CD4-positive, alpha-beta T cell treated with Interleukin-4 for 4 hours (primary cell): ENCODE measurements at regions not wholly inside any gene's neighbourhood (a gene's known extent, or its start where the extent isn't known, plus 50 kb on each side); places are given as distances from the start of the nearest gene placed in this dataset.

Source experiments
- DNase-seq: peaks from one replicate; pipeline ENCODE4 v3.0.0-alpha.2; 2020

GRCh38 chr2:144240656-144241339 is 279.1 kb downstream of the ZEB2 start:
- no peak for DNase-seq

GRCh38 chr2:144239726-144240125 is 280.2 kb downstream of the ZEB2 start:
- no peak for DNase-seq

GRCh38 chr2:144239306-144239705 is 280.6 kb downstream of the ZEB2 start:
- DNase-seq = no peak

- DNase-seq = no peak
Observed at GRCh38 chr2:144237830-144238627, 281.9 kb downstream of the ZEB2 start.

GRCh38 chr2:144237108-144237507 is 282.8 kb downstream of the ZEB2 start:
- no peak for DNase-seq

- DNase-seq = no peak
Observed at GRCh38 chr2:144235050-144235449, 284.9 kb downstream of the ZEB2 start.

GRCh38 chr2:144234542-144234871 is 285.4 kb downstream of the ZEB2 start:
- no peak for DNase-seq

GRCh38 chr2:144233733-144234541 is 286.0 kb downstream of the ZEB2 start:
- DNase-seq = peak; percentile 34

- DNase-seq = no peak
Observed at GRCh38 chr2:144233317-144233716, 286.6 kb downstream of the ZEB2 start.

GRCh38 chr2:144230448-144231085 is 289.4 kb downstream of the ZEB2 start:
- DNase-seq = no peak

- no peak for DNase-seq
Observed at GRCh38 chr2:144230033-144230432, 289.9 kb downstream of the ZEB2 start.

GRCh38 chr2:144229296-144229695 is 290.6 kb downstream of the ZEB2 start:
- no peak for DNase-seq

- DNase-seq = no peak
Observed at GRCh38 chr2:144227427-144228105, 292.4 kb downstream of the ZEB2 start.

GRCh38 chr2:144225076-144225475 is 294.8 kb downstream of the ZEB2 start:
- no peak for DNase-seq

- DNase-seq = no peak
Observed at GRCh38 chr2:144224472-144224871, 295.4 kb downstream of the ZEB2 start.

- DNase-seq = no peak
Observed at GRCh38 chr2:144219979-144220378, 299.9 kb downstream of the ZEB2 start.

GRCh38 chr2:144217853-144218633 is 301.9 kb downstream of the ZEB2 start:
- no peak for DNase-seq

- DNase-seq = peak; percentile 27
Observed at GRCh38 chr2:144215701-144216675, 303.9 kb downstream of the ZEB2 start.

GRCh38 chr2:144215207-144215606 is 304.7 kb downstream of the ZEB2 start:
- no peak for DNase-seq

GRCh38 chr2:144213797-144214196 is 306.1 kb downstream of the ZEB2 start:
- peak; percentile 37 for DNase-seq

- DNase-seq = no peak
Observed at GRCh38 chr2:144211826-144212225, 308.1 kb downstream of the ZEB2 start.
